ENCODE measurements at regions not wholly inside any gene's neighbourhood (a gene's known extent, or its start where the extent isn't known, plus 50 kb on each side); places are given as distances from the start of the nearest gene placed in this dataset.

- Histone ChIP-seq H3K36me3 (no peaks in the 10 kb centered on the region), H3K4me1 (no peaks in the 10 kb centered on the region), H3K27me3 (peaks cover 0 to 96% of the 10 kb centered on the region in 2 donors), H3K9me3 (no peaks in the 10 kb centered on the region), H3K4me3 (no peak overlapping the region), H3K27ac (no peak overlapping the region)
- intact Hi-C loops (cut with DNase I; ENCODE audit: low total_unique reads): no loop called here
- no peak for TF ChIP-seq POLR2A (IDR thresholded peaks at IDR 0.05)
- no peak for TF ChIP-seq POLR2AphosphoS5 (IDR thresholded peaks at IDR 0.05)
- no peak for TF ChIP-seq CTCF (IDR thresholded peaks at IDR 0.05)
- DNase-seq (ENCODE audit: low spot score in 2 of 2): no peak
Observed at GRCh38 chr17:79186406-79186805, 111.8 kb downstream of the ENGASE start.

GRCh38 chr17:79185671-79186070 is 111.0 kb downstream of the ENGASE start:
- peaks cover 0 to 96% of the 10 kb centered on the region in 2 donors for H3K27me3 ChIP-seq
- no peaks in the 10 kb centered on the region for H3K4me1 ChIP-seq
- H3K36me3 ChIP-seq: no peaks in the 10 kb centered on the region
- DNase-seq (ENCODE audit: low spot score in 2 of 2): no peak
- intact Hi-C loops (cut with DNase I; ENCODE audit: low total_unique reads): no loop called here
- no peak overlapping the region for H3K27ac ChIP-seq
- TF ChIP-seq CTCF (IDR thresholded peaks at IDR 0.05) (no peak), POLR2AphosphoS5 (IDR thresholded peaks at IDR 0.05) (no peak), POLR2A (IDR thresholded peaks at IDR 0.05) (no peak)
- H3K9me3 ChIP-seq: no peaks in the 10 kb centered on the region
- H3K4me3 ChIP-seq: no peak overlapping the region

GRCh38 chr17:79184219-79184618 is 109.6 kb downstream of the ENGASE start:
- Histone ChIP-seq H3K27ac (no peak overlapping the region), H3K36me3 (no peaks in the 10 kb centered on the region), H3K27me3 (peaks cover 0 to 98% of the 10 kb centered on the region in 2 donors), H3K4me1 (no peaks in the 10 kb centered on the region), H3K4me3 (no peak overlapping the region), H3K9me3 (no peaks in the 10 kb centered on the region)
- DNase-seq (ENCODE audit: low spot score in 2 of 2): no peak
- intact Hi-C loops (cut with DNase I; ENCODE audit: low total_unique reads): no loop called here
- TF ChIP-seq POLR2A (IDR thresholded peaks at IDR 0.05) (no peak), POLR2AphosphoS5 (IDR thresholded peaks at IDR 0.05) (no peak), CTCF (IDR thresholded peaks at IDR 0.05) (no peak)

GRCh38 chr17:79183293-79184158 is 108.9 kb downstream of the ENGASE start:
- Histone ChIP-seq H3K9me3 (no peaks in the 10 kb centered on the region), H3K36me3 (no peaks in the 10 kb centered on the region), H3K27ac (no peak overlapping the region), H3K27me3 (peaks cover 0 to 98% of the 10 kb centered on the region in 2 donors), H3K4me3 (peak overlapping the region in 1 of 3 donors; percentile 45), H3K4me1 (no peaks in the 10 kb centered on the region)
- TF ChIP-seq POLR2A (IDR thresholded peaks at IDR 0.05) (no peak), CTCF (IDR thresholded peaks at IDR 0.05) (no peak), POLR2AphosphoS5 (IDR thresholded peaks at IDR 0.05) (no peak)
- intact Hi-C loops (cut with DNase I; ENCODE audit: low total_unique reads): no loop called here
- DNase-seq (ENCODE audit: low spot score in 2 of 2): no peak

GRCh38 chr17:79183043-79183292 is 108.3 kb downstream of the ENGASE start:
- Histone ChIP-seq H3K4me3 (peak overlapping the region in 1 of 3 donors; percentile 45), H3K4me1 (no peaks in the 10 kb centered on the region), H3K27me3 (peaks cover 0 to 98% of the 10 kb centered on the region in 2 donors), H3K9me3 (no peaks in the 10 kb centered on the region), H3K36me3 (no peaks in the 10 kb centered on the region), H3K27ac (no peak overlapping the region)
- intact Hi-C loops (cut with DNase I; ENCODE audit: low total_unique reads): no loop called here
- no peak for TF ChIP-seq POLR2AphosphoS5 (IDR thresholded peaks at IDR 0.05)
- no peak for TF ChIP-seq POLR2A (IDR thresholded peaks at IDR 0.05)
- TF ChIP-seq CTCF (IDR thresholded peaks at IDR 0.05): no peak
- DNase-seq (ENCODE audit: low spot score in 2 of 2): no peak

All from breast epithelium (tissue), 4 donors.